ENCODE measurements at regions not wholly inside any gene's neighbourhood (a gene's known extent, or its start where the extent isn't known, plus 50 kb on each side); places are given as distances from the start of the nearest gene placed in this dataset.
"Not testable (repeated sequence)": the region's sequence is repeated elsewhere in the genome, so short reads cannot be mapped to it uniquely, and the experiment has no call there.

- no peak for DNase-seq
Observed at GRCh38 chr22:34763496-34763895, 302.5 kb upstream of the ISX start.

DNA sequence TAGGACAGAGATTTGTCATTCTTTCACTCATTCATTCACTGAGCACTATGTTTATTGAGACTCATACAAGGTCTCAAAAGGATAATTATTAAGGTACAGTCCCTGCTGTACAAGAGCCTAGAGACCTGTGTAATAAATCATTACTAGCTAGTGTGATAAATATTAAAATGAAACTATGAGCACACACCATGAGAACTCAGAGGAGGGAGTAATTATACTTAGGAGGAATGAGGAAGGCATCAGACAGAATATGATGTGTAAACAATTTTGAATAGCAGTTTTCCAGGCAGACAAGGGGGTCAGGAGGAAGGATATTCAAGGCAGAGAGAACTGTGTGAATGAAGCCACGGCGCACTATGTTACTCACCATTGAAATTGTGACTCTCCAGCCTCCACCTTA, 300.8 kb upstream of the ISX start:
- DNase-seq: no peak

GRCh38 chr22:34769361-34769760, 296.6 kb upstream of the ISX start:
- DNase-seq: no peak

GRCh38 chr22:34776817-34777216, 289.1 kb upstream of the ISX start:
- no peak for DNase-seq

GRCh38 chr22:34781681-34782080, 284.3 kb upstream of the ISX start:
- DNase-seq: no peak

DNA sequence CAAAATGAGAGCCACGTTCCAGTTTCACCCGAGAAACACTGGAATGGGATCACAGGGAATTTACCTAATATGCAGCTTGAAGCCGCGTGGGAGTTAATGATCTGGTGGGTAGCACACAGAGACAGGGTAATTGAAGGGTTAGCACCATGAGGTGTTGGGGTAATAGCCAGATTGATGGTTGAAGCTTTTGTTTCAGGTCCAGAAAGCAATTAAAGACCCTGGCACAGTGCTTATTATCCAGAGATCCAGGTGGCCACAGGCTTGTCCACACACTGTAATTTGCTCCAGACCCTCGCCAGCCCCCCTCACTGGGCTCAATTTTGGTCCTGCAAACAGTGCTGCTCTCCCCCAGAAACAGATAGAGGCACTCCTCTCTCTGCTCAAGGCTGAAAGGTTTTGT, 282.5 kb upstream of the ISX start:
- DNase-seq: no peak

DNA sequence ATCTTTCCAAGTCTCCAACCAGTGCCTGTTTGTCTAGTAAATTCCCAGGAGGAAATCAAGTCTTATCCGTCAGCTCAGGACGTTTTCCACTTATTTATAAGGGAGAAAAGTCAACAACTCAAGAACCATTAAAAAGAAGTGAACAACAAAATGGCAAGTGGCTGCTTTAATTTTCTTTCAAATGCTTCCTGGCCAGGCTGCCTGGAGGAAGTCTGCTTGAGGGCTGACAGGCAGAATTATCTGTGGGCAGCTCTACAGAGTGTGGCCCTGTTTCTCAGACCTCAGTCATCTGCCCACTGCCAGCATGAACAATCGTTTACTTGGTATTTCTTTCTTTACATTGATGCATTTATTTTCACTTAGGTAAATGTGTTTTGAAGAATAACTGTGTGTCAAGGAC, 281.9 kb upstream of the ISX start:
- no peak for DNase-seq

DNA sequence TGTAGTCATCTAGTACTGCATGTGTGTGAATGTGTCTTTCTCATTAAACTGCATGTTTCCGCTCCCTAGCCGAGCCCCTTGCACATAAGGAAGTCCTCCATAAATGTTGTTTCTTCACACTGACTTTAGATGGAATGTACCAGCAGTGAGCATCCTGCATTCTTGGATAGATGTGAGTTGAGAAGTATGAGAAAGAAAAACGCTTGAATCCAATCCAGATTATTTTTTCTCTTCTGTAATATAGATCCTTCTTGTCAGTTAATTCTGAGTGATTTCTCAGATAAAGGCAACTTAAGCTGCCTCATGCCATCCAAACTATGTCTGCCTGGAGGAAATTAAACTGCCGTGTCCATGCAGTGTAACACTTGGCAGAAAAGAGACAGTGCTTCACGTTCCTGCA, 268.1 kb upstream of the ISX start:
- DNase-seq: no peak

DNA sequence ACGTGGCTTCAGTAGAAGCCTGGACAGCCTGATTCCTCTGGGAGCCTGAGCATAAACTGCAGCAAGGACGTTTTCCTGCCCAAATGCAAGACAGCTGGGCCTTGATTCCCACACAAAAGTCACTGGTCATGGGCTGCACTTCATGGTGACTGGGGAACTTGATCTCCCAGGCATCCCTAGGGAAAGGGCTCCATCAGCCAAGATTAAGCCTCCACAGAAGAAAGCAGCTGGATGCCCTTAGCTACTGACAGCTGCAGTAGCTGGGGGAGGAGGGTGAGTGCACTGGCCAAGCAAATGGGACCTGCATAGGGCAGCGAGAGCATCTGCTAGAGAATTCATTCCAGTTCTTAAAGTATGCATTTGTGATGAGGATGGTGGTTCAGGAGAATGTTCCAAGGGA, 267.4 kb upstream of the ISX start:
- DNase-seq: no peak

- DNase-seq: no peak
Observed at GRCh38 chr22:34800260-34800980, 265.5 kb upstream of the ISX start.

GRCh38 chr22:34801221-34801620, 264.7 kb upstream of the ISX start:
- no peak for DNase-seq

DNA sequence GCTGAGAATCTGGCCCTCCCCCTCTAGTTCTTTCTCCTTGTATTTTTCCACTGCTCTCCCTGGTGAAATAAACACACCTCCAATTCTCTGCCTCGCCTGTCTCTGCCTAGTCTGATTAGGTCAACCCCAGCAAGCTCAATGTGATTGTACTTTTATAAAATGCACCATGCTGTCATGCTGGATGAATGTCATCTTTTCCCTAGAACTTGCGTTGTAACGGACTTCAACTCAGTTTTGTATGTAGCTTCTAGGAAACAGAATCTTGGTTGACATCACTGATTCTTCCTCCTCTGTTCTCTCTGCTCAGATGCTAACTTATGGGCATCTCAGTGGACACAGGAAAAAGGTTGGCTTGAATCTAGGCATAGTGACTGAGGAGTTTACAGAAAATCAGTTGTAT, 261.9 kb upstream of the ISX start:
- no peak for DNase-seq

GRCh38 chr22:34804604-34805003, 261.4 kb upstream of the ISX start:
- DNase-seq: no peak

DNA sequence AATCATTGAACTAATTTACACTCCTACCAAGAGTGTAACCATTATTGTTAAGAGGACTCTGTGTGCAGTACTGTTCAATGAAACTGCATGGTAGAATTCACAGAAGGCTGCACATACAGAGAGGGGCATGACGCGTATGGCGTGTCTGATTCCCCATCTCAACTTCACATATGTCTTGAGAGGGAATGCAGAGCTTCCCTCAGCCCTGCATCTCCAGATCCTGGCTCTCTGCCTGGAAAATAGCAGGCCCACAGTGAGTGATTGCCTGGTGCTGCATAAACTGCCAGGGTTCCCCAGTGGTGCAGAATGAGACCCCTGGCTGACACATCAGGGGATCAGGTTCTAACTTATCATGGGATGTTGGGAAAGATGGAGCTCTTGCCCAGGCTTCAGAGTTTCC, 260.2 kb upstream of the ISX start:
- no peak for DNase-seq

GRCh38 chr22:34808618-34809017, 257.3 kb upstream of the ISX start:
- DNase-seq: no peak

DNA sequence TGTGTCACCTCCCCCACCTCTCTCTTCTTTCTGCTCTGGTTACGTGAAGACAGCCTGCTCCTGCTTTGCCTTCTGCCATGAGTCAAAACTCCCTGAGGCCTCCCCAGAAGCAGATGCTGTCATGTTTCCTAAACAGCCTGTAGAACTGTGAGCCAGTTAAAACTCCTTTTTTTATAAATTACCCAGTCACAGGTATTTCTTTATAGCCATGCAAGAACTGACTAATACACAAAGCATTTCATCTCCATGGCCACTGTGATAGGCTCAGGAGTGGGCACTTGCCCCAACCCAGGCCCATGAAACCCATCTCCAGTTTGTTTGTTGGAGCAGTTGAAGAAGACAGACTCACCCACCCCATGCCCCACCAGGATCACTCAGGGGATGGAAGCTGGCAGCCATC, 253.3 kb upstream of the ISX start:
- no peak for DNase-seq

- DNase-seq: no peak
Observed at GRCh38 chr22:34814260-34815025, 251.5 kb upstream of the ISX start.

GRCh38 chr22:34829485-34829884, 236.5 kb upstream of the ISX start:
- DNase-seq: no peak

DNA sequence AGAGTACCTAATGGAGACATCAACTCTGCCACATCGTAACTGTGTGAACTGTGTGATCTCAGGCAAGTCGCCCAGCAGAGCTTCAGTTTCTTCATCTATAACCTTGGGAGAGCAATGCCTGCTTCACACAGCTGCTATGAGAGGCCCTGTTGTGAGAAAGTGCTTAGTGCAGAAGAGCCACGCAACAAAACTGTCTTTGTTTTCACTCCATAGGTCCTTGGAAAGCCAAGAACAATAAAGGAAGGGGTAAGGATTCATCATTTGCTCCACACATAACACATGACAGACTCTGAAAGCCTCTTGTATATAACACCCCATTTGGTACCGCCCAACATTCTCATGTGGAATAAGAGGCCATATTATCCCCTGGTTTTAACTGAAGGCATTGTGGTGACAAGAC, 231.9 kb upstream of the ISX start:
- DNase-seq: no peak

DNA sequence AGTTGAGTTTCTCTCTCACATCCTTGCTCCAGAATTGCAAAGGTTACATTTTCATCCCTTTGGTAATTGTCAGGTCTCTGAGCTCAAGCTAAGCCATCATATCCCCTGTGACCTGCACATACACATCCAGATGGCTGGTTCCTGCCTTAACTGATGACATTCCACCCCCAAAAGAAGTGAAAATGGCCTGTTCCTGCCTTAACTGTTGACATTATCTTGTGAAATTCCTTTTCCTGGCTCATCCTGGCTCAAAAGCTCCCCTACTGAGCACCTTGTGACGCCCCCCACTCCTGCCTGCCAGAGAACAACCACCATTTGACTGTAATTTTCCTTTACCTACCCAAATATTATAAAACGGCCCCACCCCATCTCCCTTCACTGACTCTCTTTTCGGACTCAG, 231.4 kb upstream of the ISX start:
- not testable (repeated sequence) for DNase-seq

GRCh38 chr22:34841331-34841771, 224.6 kb upstream of the ISX start:
- no peak for DNase-seq

- DNase-seq: no peak
Observed at GRCh38 chr22:34841911-34842310, 224.0 kb upstream of the ISX start.

DNA sequence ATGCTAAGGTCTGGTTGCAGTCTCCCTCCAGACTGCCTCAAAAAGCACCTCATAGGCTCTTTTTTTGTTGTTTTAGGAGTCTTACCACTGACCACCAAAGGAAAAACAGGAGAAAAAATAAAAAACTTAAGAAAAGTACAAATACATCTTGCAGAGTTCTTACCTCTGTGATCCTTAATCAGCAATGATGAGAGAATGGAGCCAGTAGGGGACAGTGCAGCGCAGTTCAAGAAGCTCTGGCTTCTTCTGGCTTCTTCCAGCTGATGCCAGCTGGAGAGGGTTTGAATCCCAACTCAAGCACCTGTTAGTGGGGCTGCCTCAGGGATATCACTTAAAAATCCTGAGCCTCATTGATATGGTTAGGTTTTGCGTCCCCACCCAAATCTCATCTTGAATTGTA, 223.3 kb upstream of the ISX start:
- DNase-seq: no peak

DNA sequence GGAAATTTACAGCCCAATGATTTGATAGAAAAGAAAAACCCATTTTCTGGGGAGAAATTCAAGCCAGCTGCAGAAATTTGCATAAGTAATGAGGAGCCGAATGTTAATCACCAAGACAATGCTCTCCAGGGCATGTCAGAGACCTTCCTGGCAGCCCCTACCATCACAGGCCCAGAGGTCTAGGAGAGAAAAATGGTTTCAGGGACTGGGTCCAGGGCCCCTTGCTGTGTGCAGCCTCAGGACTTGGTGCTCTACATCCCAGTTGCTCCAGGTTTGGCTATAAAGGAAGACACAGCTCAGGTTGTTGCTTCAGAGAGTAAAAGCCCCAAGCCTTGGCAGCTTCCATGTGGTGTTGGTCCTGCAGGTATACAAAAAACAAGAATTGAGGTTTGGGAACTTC, 222.2 kb upstream of the ISX start:
- not testable (repeated sequence) for DNase-seq

DNA sequence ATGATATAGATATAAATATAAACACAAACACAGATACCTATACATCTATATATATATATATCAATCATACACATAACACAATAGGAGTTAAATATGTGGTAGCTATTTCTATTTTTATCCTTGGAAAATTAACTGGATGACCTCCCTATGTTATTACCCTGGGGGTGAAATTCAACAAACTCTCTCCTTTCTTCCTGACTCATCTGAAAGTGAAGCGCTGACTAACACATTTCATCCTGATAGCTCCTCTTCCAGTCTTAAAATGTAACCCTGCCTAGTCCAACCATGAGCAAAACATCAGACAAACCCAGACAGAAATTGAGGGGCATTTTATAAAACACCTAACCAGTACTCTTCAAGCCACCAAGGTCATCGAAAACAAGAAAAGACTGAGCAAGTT, 220.6 kb upstream of the ISX start:
- no peak for DNase-seq

Data from NCI-H1048 (cell line).